ENCODE measurements at regions not wholly inside any gene's neighbourhood (a gene's known extent, or its start where the extent isn't known, plus 50 kb on each side); places are given as distances from the start of the nearest gene placed in this dataset.

DNA sequence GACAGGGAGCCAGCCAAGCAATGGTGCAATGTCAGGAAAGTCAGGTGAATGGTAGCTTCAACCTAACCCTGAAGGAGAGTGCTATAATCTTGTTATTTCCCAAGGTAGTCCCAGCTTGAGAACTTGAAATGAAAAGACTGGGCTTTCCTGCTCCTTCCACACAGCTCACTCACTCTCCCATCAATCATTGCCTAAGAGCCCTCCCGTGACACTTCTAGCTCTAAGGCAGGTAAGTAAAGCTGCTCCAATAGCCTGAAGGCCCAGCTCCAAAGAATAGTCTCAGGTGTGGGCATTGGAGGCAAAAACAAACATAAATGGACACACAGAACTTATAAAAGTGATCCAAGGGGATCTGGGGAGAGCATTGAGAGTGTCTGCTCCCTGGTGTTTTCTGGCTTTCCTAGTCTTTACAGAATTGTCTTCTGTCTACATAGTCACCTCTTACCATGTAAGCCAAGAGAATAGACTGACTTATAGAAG is 63.1 kb upstream of the TBC1D5 start:
- TF ChIP-seq, protein P1, sequence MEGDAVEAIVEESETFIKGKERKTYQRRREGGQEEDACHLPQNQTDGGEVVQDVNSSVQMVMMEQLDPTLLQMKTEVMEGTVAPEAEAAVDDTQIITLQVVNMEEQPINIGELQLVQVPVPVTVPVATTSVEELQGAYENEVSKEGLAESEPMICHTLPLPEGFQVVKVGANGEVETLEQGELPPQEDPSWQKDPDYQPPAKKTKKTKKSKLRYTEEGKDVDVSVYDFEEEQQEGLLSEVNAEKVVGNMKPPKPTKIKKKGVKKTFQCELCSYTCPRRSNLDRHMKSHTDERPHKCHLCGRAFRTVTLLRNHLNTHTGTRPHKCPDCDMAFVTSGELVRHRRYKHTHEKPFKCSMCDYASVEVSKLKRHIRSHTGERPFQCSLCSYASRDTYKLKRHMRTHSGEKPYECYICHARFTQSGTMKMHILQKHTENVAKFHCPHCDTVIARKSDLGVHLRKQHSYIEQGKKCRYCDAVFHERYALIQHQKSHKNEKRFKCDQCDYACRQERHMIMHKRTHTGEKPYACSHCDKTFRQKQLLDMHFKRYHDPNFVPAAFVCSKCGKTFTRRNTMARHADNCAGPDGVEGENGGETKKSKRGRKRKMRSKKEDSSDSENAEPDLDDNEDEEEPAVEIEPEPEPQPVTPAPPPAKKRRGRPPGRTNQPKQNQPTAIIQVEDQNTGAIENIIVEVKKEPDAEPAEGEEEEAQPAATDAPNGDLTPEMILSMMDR (IDR thresholded peaks at IDR 0.05): no peak
- TF ChIP-seq POLR2A (IDR thresholded peaks at IDR 0.05): no peak
- no peak for TF ChIP-seq EP300 (IDR thresholded peaks at IDR 0.05)

Data from suprapubic skin (tissue), 3 donors.